OCI-LY3 (cell line): ENCODE measurements at regions not wholly inside any gene's neighbourhood (a gene's known extent, or its start where the extent isn't known, plus 50 kb on each side); places are given as distances from the start of the nearest gene placed in this dataset.

ENCODE experiments used
- H2AFZ ChIP-seq: fragments of 200-600, 300-600 bp; shearing (Covaris generic); 2 replicates; pipeline ENCODE4 v1.6.0; 2014; ENCODE audit warnings: antibody characterized with exemption, low read depth, low read length
- H3K27ac ChIP-seq: fragments of 200-600, 300-600 bp; sonication (generic); 2 replicates; pipeline ENCODE4 v1.5.1; 2014; ENCODE audit warnings: mild to moderate bottlenecking, low read length, moderate library complexity, mixed read lengths
- H3K27me3 ChIP-seq: fragments of 200-600, 300-600 bp; sonication (generic); 2 replicates; pipeline ENCODE4 v1.6.1; 2014; ENCODE audit warnings: low read depth, low read length, mixed read lengths
- H3K36me3 ChIP-seq: fragments of 200-600, 300-600 bp; sonication (generic); replicated peaks from 2 replicates; pipeline ENCODE3; 2014; ENCODE audit warnings: low read depth, low read length, mixed read lengths
- H3K4me1 ChIP-seq: fragments of 300-600, 200-600 bp; sonication (generic); 2 replicates; pipeline ENCODE4 v1.6.1; 2014; ENCODE audit warnings: low read length, mixed read lengths
- H3K4me2 ChIP-seq: fragments of 200-600, 300-600 bp; sonication (generic); 2 replicates; pipeline ENCODE4 v1.6.1; 2014; ENCODE audit warnings: low read length, mixed read lengths
- H3K4me3 ChIP-seq: fragments of 300-600, 200-600 bp; sonication (generic); 2 replicates; pipeline ENCODE4 v1.5.1; 2014; ENCODE audit warnings: antibody characterized with exemption, mild to moderate bottlenecking, low read length, moderate library complexity
- H3K79me2 ChIP-seq: fragments of 300-600, 200-600 bp; shearing (Covaris generic); 2 replicates; pipeline ENCODE4 v1.6.1; 2014; ENCODE audit warnings: mild to moderate bottlenecking, low read length, mixed read lengths
- H3K9ac ChIP-seq: fragments of 300-600, 200-600 bp; shearing (Covaris generic); 2 replicates; pipeline ENCODE4 v1.6.0; 2014; ENCODE audit warnings: mild to moderate bottlenecking, low read length, moderate library complexity
- H3K9me3 ChIP-seq: fragments of 200-600, 300-600 bp; shearing (Covaris generic); 2 replicates; pipeline ENCODE4 v1.6.1; 2014; ENCODE audit warnings: low read length, mixed read lengths; ENCODE audit not compliant: insufficient read depth
- H4K20me1 ChIP-seq: fragments of 200-600, 300-600 bp; sonication (generic); 2 replicates; pipeline ENCODE4 v1.6.1; 2016; ENCODE audit warnings: low read length, mixed read lengths; ENCODE audit not compliant: insufficient read depth
- EZH2phosphoT487 ChIP-seq: fragments of 200-600 bp; shearing (Covaris generic); IDR thresholded peaks from 2 replicates; pipeline ENCODE4 v1.6.1; 2018; ENCODE audit warnings: antibody characterized with exemption, mixed run types, low read depth
- TF ChIP-seq, protein P1 (sequence below): fragments of 200-600, 300-600 bp; sonication (generic); IDR thresholded peaks from 2 replicates; pipeline ENCODE4 v1.5.1; 2014; ENCODE audit warnings: antibody characterized with exemption, low read length, low read depth

DNA sequence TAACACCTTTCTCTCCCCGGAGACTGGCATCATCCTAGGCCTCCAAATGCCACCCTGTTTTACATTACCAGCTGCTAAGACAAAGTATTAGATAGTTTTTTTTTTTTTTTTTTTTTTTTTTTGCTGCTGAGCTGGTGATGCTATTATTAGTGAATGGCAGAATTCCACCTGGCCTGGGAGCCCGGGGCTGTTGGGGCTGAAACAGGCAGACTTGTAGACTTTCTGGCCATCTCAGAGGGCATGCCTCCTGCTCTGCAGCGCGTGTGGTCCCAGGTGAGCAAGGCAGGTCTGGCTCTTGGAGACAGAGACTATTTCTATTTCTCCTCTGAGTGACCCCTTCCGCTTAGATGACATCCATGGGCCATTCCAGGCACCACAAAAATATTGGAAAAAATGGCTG lies 104.2 kb downstream of the EMX2 start:
- no peak for TF ChIP-seq EZH2phosphoT487
- TF ChIP-seq, protein P1, sequence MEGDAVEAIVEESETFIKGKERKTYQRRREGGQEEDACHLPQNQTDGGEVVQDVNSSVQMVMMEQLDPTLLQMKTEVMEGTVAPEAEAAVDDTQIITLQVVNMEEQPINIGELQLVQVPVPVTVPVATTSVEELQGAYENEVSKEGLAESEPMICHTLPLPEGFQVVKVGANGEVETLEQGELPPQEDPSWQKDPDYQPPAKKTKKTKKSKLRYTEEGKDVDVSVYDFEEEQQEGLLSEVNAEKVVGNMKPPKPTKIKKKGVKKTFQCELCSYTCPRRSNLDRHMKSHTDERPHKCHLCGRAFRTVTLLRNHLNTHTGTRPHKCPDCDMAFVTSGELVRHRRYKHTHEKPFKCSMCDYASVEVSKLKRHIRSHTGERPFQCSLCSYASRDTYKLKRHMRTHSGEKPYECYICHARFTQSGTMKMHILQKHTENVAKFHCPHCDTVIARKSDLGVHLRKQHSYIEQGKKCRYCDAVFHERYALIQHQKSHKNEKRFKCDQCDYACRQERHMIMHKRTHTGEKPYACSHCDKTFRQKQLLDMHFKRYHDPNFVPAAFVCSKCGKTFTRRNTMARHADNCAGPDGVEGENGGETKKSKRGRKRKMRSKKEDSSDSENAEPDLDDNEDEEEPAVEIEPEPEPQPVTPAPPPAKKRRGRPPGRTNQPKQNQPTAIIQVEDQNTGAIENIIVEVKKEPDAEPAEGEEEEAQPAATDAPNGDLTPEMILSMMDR, result no peak
- Histone ChIP-seq H3K9me3 (no peaks in the 10 kb centered on the region), H4K20me1 (no peaks in the 10 kb centered on the region), H3K9ac (no peak overlapping the region), H2AFZ (no peak overlapping the region), H3K27ac (no peak overlapping the region), H3K79me2 (no peaks in the 10 kb centered on the region), H3K36me3 (no peaks in the 10 kb centered on the region), H3K4me2 (no peak overlapping the region), H3K4me1 (peaks cover 11% of the 10 kb centered on the region), H3K27me3 (no peaks in the 10 kb centered on the region), H3K4me3 (no peak overlapping the region)

DNA sequence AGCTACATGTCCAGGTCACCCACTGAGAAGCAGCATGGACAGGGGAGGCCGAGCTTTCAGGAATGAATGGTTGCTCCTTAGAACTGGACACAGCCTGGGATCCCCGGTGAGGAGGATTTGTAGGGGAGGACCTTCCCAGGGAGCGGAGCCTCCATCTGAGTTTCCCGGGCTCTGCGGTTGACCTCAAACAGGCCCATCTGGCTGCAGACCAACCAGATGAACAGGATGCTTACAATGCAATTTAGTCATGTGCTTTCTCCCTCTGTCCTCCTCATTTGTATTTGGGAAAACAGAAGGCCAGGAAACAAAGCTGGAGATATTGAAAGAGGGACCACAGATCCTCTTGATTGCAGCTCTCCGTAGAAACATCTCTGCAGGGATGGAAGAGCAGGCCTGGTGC lies 104.8 kb downstream of the EMX2 start:
- no peak for TF ChIP-seq EZH2phosphoT487
- TF ChIP-seq, protein P1, result no peak
- peaks cover 17% of the 10 kb centered on the region for H3K4me1 ChIP-seq
- H3K9me3 ChIP-seq, result no peaks in the 10 kb centered on the region
- H3K27ac ChIP-seq, result no peak overlapping the region
- no peaks in the 10 kb centered on the region for H3K36me3 ChIP-seq
- H4K20me1 ChIP-seq, result no peaks in the 10 kb centered on the region
- no peak overlapping the region for H3K4me2 ChIP-seq
- H2AFZ ChIP-seq, result no peak overlapping the region
- H3K27me3 ChIP-seq, result no peaks in the 10 kb centered on the region
- H3K9ac ChIP-seq, result no peak overlapping the region
- H3K4me3 ChIP-seq, result no peak overlapping the region
- H3K79me2 ChIP-seq, result no peaks in the 10 kb centered on the region

DNA sequence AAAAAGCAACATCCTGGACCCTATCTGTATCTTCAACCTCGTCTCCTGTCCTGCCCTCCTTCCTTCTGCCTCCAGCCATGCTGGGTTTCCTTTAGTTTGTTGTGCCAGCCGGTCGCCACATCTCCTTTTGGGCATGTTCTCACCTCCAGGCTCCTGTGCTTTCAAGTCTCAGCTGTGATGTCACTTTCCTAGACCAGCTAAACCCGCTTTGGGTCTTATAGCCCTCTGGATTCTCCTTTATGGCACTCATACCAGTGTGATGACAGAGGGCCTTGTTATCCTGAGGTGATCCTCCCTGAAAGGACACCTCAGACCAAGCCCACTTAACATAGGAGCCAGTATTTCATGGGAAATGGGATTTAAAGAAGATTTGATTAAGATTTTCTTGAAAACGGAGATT lies 108.6 kb downstream of the EMX2 start:
- TF ChIP-seq, protein P1, result no peak
- no peak for TF ChIP-seq EZH2phosphoT487
- no peaks in the 10 kb centered on the region for H3K79me2 ChIP-seq

DNA sequence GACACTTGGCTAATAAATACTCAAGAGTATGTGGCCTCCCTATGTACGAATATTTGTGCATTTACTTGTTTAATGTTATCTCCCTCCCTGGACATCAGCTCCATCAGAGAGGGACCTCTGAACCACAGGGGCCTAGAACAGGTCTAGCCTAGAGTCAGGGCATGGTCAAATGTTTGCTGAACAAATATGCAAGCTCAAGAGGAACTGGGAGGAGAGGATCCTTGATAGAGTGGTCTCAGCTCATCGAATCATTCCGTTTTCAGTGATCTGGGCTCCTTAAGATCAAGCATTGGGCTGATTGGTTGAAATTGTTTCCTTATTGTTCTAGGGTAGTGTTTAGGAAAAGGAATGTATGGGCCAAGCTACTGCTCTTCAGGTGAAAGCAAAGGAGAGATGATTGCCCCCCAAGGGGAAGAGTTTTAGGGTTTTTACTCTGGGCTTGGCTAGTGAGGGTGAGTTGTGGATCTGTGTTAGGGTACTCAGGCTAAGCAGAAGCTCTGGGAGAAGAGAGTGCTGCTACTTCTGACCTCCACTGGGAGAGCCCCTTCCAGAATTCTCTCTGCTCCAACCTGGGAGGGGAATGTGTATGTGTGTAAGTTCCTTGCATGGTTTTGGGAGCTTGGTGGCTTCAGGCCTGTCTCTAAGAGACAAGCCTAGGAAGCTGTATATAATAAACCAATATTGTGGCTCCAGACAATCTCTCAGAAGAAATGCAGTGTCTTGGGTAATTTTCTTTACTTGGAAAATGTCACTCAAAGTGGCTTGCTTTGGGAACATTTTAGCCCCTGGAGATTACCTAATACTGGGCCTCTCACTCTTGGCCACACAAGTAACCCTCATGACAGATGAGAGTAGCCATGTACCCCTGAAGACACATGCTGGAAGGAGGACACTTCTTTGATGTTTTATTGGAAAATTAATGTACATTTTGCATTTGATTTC lies 110.0 kb downstream of the EMX2 start:
- peak overlapping the region; percentile 72 for H3K4me2 ChIP-seq
- H3K9ac ChIP-seq, result no peak overlapping the region
- H3K79me2 ChIP-seq, result no peaks in the 10 kb centered on the region
- peaks cover 4% of the 10 kb centered on the region for H3K36me3 ChIP-seq
- H3K27ac ChIP-seq, result peak overlapping the region; percentile 50
- H3K27me3 ChIP-seq, result no peaks in the 10 kb centered on the region
- no peaks in the 10 kb centered on the region for H4K20me1 ChIP-seq
- H3K4me3 ChIP-seq, result no peak overlapping the region
- TF ChIP-seq, protein P1, result no peak
- TF ChIP-seq EZH2phosphoT487, result no peak
- peaks cover 46% of the 10 kb centered on the region for H3K4me1 ChIP-seq
- no peak overlapping the region for H2AFZ ChIP-seq
- H3K9me3 ChIP-seq, result peaks cover 9% of the 10 kb centered on the region; the same call in 1 of the 2 replicates

More for the DNA sequence above, 108.6 kb downstream of the EMX2 start:
- Histone ChIP-seq H4K20me1 (no peaks in the 10 kb centered on the region), H3K36me3 (peaks cover 4% of the 10 kb centered on the region), H3K27ac (no peak overlapping the region), H3K4me2 (no peak overlapping the region), H3K4me1 (peaks cover 34% of the 10 kb centered on the region), H3K4me3 (no peak overlapping the region), H3K9me3 (peaks cover 9% of the 10 kb centered on the region; the same call in 1 of the 2 replicates), H2AFZ (no peak overlapping the region), H3K9ac (no peak overlapping the region), H3K27me3 (no peaks in the 10 kb centered on the region)
